HepG2 (cell line): ENCODE measurements at regions not wholly inside any gene's neighbourhood (a gene's known extent, or its start where the extent isn't known, plus 50 kb on each side); places are given as distances from the start of the nearest gene placed in this dataset.

Experiments
- ATAC-seq: fragments of 200-7000 bp; cut with Tn5 transposase; 3 replicates; pipeline ENCODE4 v1.9.1; 2020; ENCODE audit warnings: mild to moderate bottlenecking, moderate library complexity
- BruUV-seq: library from RNA; stranded (reverse); fragments of 400-500 nt; replicated peaks from 2 replicates; lab custom pipeline; 2021; lab: Mats Ljungman, UMichigan
- CTCF ChIA-PET: fragments of 300-600 bp; formaldehyde crosslinking; extraction: SDS; loops from one replicate; lab custom pipeline; 2021; ENCODE audit warnings: low total read pairs, inconsistent platforms, low intra/inter-chr PET ratio; lab: Yijun Ruan, JAX
- POLR2A ChIA-PET: fragments of 350-600 bp; sonication (Branson Sonifier 250); formaldehyde crosslinking; loops from one replicate; lab custom pipeline; 2020; ENCODE audit warnings: antibody characterized with exemption, inconsistent platforms; lab: Yijun Ruan, JAX
- DNase-seq: peaks from one replicate; pipeline ENCODE4 v3.0.0-alpha.2; 2015; ENCODE audit warnings: low spot score
- FAIRE-seq: peaks from 3 replicates; lab custom pipeline; 2011; peaks lifted over from hg19 to GRCh38; lab: Jason Lieb, UNC
- H2AFZ ChIP-seq: one replicate; pipeline ENCODE4 v1.6.1; 2011; ENCODE audit warnings: low read length, inconsistent platforms
- H3K27ac ChIP-seq: fragments of 300-600 bp; 3 replicates; pipeline ENCODE4 v1.8.0; 2011; ENCODE audit warnings: mixed run types, mild to moderate bottlenecking, mixed read lengths, low read length, inconsistent platforms; ENCODE audit not compliant: insufficient read depth; ENCODE audit errors: extremely low read length
- H3K27me3 ChIP-seq, 2 experiments: fragments of 200-600 bp in 1 of 2; 2 replicates in 1 of 2; 3 replicates in 1 of 2; pipeline versions ENCODE4 v1.6.0 to v1.8.0; 2011; ENCODE audit warnings: low read length in 2 of 2, mild to moderate bottlenecking in 2 of 2, moderate library complexity in 2 of 2, inconsistent platforms in 1 of 2; ENCODE audit not compliant: insufficient read depth in 2 of 2, control insufficient read depth in 1 of 2
- H3K36me3 ChIP-seq, 2 experiments: fragments of 200-600 bp in 1 of 2; replicated peaks in 1 of 2; 2 replicates in 1 of 2; 3 replicates in 1 of 2; pipeline versions ENCODE4 v1.5.1 to v1.8.0; 2011; ENCODE audit warnings: low read length in 2 of 2, inconsistent platforms in 1 of 2; ENCODE audit not compliant: insufficient read depth in 2 of 2, control insufficient read depth in 1 of 2
- H3K4me1 ChIP-seq: 2 replicates; pipeline ENCODE4 v1.5.1; 2012; ENCODE audit warnings: low read length, inconsistent platforms; ENCODE audit not compliant: insufficient read depth
- H3K4me2 ChIP-seq: 2 replicates; pipeline ENCODE4 v1.6.0; 2011; ENCODE audit warnings: low read depth, low read length, inconsistent platforms
- H3K4me3 ChIP-seq, 3 experiments: fragments of 200-600 bp in 1 of 3; sonication (generic), shearing (Covaris generic) in 1 of 3; replicated peaks in 1 of 3; 2 replicates each; pipeline ENCODE4 v1.5.1; 2011 to 2016; ENCODE audit warnings: low read length in 3 of 3, inconsistent platforms in 2 of 3, low read depth in 2 of 3, mild to moderate bottlenecking in 2 of 3, control low read depth in 1 of 3, mixed read lengths in 1 of 3; ENCODE audit not compliant: insufficient read depth in 1 of 3
- H3K79me2 ChIP-seq: one replicate; pipeline ENCODE4 v1.6.1; 2011; ENCODE audit warnings: low read length, inconsistent platforms; ENCODE audit not compliant: insufficient read depth
- H3K9ac ChIP-seq: 2 replicates; pipeline ENCODE4 v1.6.0; 2011; ENCODE audit warnings: mild to moderate bottlenecking, low read depth, low read length, inconsistent platforms; ENCODE audit not compliant: insufficient read depth
- H3K9me3 ChIP-seq: 2 replicates; pipeline ENCODE4 v1.5.1; 2012; ENCODE audit warnings: mild to moderate bottlenecking, low read length
- H4K20me1 ChIP-seq: 2 replicates; pipeline ENCODE4 v1.6.0; 2011; ENCODE audit warnings: inconsistent platforms, mild to moderate bottlenecking, low read length, moderate library complexity; ENCODE audit not compliant: insufficient read depth
- GATA4 ChIP-seq: sonication (generic); IDR thresholded peaks from 2 replicates; pipeline ENCODE4 v1.6.1; 2016; ENCODE audit warnings: antibody characterized with exemption, low read depth, borderline replicate concordance
- HOXA9 ChIP-seq: sonication (generic); formaldehyde crosslinking; IDR thresholded peaks from 2 replicates; pipeline ENCODE4 v1.8.1; 2022; ENCODE audit warnings: missing genetic modification reagents, mild to moderate bottlenecking, moderate library complexity, borderline replicate concordance
- JDP2 ChIP-seq: sonication (generic); formaldehyde crosslinking; IDR thresholded peaks from 2 replicates; pipeline ENCODE4 v1.8.1; 2022; ENCODE audit warnings: missing genetic modification reagents, borderline replicate concordance
- NCOA5 ChIP-seq: sonication (generic); formaldehyde crosslinking; IDR thresholded peaks from 2 replicates; pipeline ENCODE4 v1.4.0; 2020; ENCODE audit warnings: missing genetic modification reagents
- RAD51 ChIP-seq: fragments of 450-650 bp; IDR thresholded peaks from 2 replicates; pipeline ENCODE4 v1.6.1; 2016; ENCODE audit warnings: borderline replicate concordance
- SMAD9 ChIP-seq: sonication (generic); formaldehyde crosslinking; IDR thresholded peaks from 2 replicates; pipeline ENCODE4 v1.5.1; 2020; ENCODE audit warnings: mild to moderate bottlenecking, missing genetic modification reagents
- ZNF383 ChIP-seq: sonication (generic); formaldehyde crosslinking; IDR thresholded peaks from 2 replicates; pipeline ENCODE4 v1.4.0; 2020; ENCODE audit warnings: missing genetic modification reagents, mild to moderate bottlenecking, borderline replicate concordance
- ZNF451 ChIP-seq: sonication (generic); formaldehyde crosslinking; IDR thresholded peaks from 2 replicates; pipeline ENCODE4 v1.5.0; 2020; ENCODE audit warnings: mild to moderate bottlenecking, missing genetic modification reagents
- WGBS: methylation state at CpG from one replicate; pipeline ENCODE4 v1.1.6; 2017; ENCODE audit warnings: low lambda C conversion rate; 5-methylcytosine and 5-hydroxymethylcytosine counted together
- in situ Hi-C: cut with HindIII; loops from 2 replicates; pipeline ENCODE4 v1.10.0; 2017; ENCODE audit warnings: low pct_unique_long_range_greater_than_20kb; ENCODE audit not compliant: extremely low pct_ligation_motif_present
- intact Hi-C: fragments of 100-400 bp; cut with micrococcal nuclease; formaldehyde crosslinking; loops from one replicate; pipeline ENCODE4 v1.10.0; 2022; ENCODE audit not compliant: unreplicated experiment
- TF ChIP-seq, protein P1 (sequence below): sonication (generic); formaldehyde crosslinking; IDR thresholded peaks from 2 replicates; pipeline ENCODE4 v1.4.0; 2020; ENCODE audit warnings: mild to moderate bottlenecking, missing genetic modification reagents
- TF ChIP-seq, protein P2 (sequence below): sonication (generic); formaldehyde crosslinking; IDR thresholded peaks from 2 replicates; pipeline ENCODE4 v1.8.0; 2022; ENCODE audit warnings: low read depth, missing genetic modification reagents
- TF ChIP-seq, protein P3 (sequence below): sonication (generic); formaldehyde crosslinking; IDR thresholded peaks from 2 replicates; pipeline ENCODE4 v1.8.0; 2022; ENCODE audit warnings: mild to moderate bottlenecking, missing genetic modification reagents, borderline replicate concordance
- TF ChIP-seq, protein P4 (sequence below): sonication (generic); formaldehyde crosslinking; IDR thresholded peaks from 2 replicates; pipeline ENCODE4 v1.4.0; 2020; ENCODE audit warnings: missing genetic modification reagents

GRCh38 chr3:117979466-117979865 is 1055.2 kb downstream of the IGSF11 start:
- Histone ChIP-seq H4K20me1 (no peaks in the 10 kb centered on the region), H3K9ac (no peak overlapping the region), H3K4me2 (no peak overlapping the region), H3K9me3 (no peaks in the 10 kb centered on the region), H3K4me1 (no peaks in the 10 kb centered on the region), H3K36me3 (no peaks in the 10 kb centered on the region), H3K4me3 (no peak overlapping the region), H2AFZ (no peak overlapping the region), H3K27me3 (no peaks in the 10 kb centered on the region), H3K79me2 (no peaks in the 10 kb centered on the region), H3K27ac (no peak overlapping the region)
- in situ Hi-C loops (loop anchor here (25.0 kb wide), 1 partner anchor 658 kb away; no protein-coding TSS in a partner anchor), intact Hi-C loops (no loop called here)
- no TSS peak for BruUV-seq
- no peak for FAIRE-seq
- DNase-seq = no peak
- 44% methylated on average over 4 of the region's 4 CpGs for WGBS
- POLR2A ChIA-PET = no interaction called here
- CTCF ChIA-PET = no interaction called here
- ATAC-seq = no peak
- TF ChIP-seq, protein P1, sequence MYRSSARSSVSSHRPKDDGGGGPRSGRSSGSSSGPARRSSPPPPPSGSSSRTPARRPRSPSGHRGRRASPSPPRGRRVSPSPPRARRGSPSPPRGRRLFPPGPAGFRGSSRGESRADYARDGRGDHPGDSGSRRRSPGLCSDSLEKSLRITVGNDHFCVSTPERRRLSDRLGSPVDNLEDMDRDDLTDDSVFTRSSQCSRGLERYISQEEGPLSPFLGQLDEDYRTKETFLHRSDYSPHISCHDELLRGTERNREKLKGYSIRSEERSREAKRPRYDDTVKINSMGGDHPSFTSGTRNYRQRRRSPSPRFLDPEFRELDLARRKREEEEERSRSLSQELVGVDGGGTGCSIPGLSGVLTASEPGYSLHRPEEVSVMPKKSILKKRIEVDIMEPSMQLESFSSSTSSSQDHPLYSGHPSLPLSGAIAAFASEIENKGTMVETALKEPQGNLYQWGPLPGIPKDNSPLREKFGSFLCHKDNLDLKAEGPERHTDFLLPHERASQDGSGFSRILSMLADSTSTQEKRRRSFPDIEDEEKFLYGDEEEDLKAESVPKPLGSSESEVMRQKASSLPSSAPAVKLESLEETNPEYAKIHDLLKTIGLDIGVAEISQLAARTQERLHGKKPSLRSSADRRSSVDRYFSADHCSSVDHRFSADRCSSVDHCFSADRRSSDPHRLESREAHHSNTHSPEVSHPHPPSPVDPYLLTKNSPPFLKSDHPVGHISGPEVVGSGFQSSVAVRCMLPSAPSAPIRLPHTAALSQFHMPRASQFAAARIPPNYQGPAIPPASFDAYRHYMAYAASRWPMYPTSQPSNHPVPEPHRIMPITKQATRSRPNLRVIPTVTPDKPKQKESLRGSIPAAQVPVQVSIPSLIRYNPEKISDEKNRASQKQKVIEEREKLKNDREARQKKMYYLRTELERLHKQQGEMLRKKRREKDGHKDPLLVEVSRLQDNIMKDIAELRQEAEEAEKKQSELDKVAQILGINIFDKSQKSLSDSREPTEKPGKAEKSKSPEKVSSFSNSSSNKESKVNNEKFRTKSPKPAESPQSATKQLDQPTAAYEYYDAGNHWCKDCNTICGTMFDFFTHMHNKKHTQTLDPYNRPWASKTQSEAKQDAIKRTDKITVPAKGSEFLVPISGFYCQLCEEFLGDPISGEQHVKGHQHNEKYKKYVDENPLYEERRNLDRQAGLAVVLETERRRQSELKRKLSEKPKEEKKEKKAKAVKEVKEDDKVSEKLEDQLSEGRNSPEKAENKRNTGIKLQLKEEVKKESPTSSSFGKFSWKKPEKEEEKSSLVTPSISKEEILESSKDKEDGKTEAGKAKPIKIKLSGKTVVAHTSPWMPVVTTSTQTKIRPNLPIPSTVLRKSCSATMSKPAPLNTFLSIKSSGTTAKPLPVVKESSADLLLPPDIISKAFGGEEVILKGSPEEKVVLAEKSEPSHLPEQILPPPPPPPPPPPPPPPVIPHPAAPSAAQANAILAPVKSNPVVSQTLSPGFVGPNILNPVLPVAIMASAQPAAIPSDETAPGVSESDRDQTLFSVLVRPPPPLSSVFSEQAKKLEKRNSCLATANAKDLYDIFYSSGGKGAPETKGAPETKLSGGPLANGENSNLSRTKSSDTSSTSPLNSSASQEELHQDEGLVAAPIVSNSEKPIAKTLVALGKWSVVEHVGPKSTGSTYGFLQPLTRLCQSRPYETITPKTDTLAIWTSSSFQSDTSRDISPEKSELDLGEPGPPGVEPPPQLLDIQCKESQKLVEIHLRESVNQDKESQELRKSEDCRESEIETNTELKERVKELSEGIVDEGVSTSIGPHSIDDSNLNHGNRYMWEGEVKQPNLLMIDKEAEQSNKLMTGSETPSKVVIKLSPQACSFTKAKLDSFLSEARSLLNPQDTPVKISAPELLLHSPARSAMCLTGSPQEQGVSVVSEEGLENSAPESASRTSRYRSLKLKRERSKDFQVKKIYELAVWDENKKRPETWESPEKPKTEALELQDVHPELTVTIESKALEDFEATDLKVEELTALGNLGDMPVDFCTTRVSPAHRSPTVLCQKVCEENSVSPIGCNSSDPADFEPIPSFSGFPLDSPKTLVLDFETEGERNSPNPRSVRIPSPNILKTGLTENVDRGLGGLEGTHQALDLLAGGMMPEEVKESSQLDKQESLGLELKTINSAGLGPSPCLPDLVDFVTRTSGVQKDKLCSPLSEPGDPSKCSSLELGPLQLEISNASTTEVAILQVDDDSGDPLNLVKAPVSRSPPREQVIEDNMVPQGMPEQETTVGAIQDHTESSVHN (CRISPR knock-in tag) = no peak
- TF ChIP-seq, protein P2, sequence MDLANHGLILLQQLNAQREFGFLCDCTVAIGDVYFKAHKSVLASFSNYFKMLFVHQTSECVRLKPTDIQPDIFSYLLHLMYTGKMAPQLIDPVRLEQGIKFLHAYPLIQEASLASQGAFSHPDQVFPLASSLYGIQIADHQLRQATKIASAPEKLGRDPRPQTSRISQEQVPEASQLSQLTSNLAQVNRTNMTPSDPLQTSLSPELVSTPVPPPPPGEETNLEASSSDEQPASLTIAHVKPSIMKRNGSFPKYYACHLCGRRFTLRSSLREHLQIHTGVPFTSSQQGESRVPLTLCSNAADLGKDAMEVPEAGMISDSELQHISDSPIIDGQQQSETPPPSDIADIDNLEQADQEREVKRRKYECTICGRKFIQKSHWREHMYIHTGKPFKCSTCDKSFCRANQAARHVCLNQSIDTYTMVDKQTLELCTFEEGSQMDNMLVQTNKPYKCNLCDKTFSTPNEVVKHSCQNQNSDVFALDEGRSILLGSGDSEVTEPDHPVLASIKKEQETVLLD = no peak
- no peak for TF ChIP-seq SMAD9 (CRISPR knock-in tag)
- TF ChIP-seq, protein P3, sequence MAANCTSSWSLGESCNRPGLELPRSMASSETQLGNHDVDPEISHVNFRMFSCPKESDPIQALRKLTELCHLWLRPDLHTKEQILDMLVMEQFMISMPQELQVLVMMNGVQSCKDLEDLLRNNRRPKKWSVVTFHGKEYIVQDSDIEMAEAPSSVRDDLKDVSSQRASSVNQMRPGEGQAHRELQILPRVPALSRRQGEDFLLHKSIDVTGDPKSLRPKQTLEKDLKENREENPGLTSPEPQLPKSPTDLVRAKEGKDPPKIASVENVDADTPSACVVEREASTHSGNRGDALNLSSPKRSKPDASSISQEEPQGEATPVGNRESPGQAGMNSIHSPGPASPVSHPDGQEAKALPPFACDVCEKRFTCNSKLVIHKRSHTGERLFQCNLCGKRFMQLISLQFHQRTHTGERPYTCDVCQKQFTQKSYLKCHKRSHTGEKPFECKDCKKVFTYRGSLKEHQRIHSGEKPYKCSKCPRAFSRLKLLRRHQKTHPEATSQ (CRISPR knock-in tag) = no peak
- TF ChIP-seq RAD51 = no peak
- no peak for TF ChIP-seq ZNF451 (CRISPR knock-in tag)
- TF ChIP-seq, protein P4, sequence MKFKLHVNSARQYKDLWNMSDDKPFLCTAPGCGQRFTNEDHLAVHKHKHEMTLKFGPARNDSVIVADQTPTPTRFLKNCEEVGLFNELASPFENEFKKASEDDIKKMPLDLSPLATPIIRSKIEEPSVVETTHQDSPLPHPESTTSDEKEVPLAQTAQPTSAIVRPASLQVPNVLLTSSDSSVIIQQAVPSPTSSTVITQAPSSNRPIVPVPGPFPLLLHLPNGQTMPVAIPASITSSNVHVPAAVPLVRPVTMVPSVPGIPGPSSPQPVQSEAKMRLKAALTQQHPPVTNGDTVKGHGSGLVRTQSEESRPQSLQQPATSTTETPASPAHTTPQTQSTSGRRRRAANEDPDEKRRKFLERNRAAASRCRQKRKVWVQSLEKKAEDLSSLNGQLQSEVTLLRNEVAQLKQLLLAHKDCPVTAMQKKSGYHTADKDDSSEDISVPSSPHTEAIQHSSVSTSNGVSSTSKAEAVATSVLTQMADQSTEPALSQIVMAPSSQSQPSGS (CRISPR knock-in tag) = no peak
- no peak for TF ChIP-seq NCOA5 (CRISPR knock-in tag)
- TF ChIP-seq ZNF383 (CRISPR knock-in tag) = no peak
- no peak for TF ChIP-seq GATA4
- no peak for TF ChIP-seq HOXA9
- no peak for TF ChIP-seq JDP2 (CRISPR knock-in tag)
